H1 (cell line): ENCODE measurements at regions not wholly inside any gene's neighbourhood (a gene's known extent, or its start where the extent isn't known, plus 50 kb on each side); places are given as distances from the start of the nearest gene placed in this dataset.

Experiments
- POLR2A ChIP-seq, 2 experiments: IDR thresholded peaks; 1 replicate in 1 of 2; 2 replicates in 1 of 2; pipeline ENCODE4 v1.6.1; 2011; ENCODE audit warnings: low read depth in 2 of 2, low read length in 2 of 2, mild to moderate bottlenecking in 2 of 2; ENCODE audit errors: control extremely low read depth in 1 of 2
- SAP30 ChIP-seq: fragments of 300-600 bp; sonication (generic); IDR thresholded peaks from 2 replicates; pipeline ENCODE4 v1.7.1; 2012; ENCODE audit warnings: low read length, moderate library complexity, mild to moderate bottlenecking, inconsistent platforms; ENCODE audit not compliant: insufficient read depth, insufficient replicate concordance
- SP1 ChIP-seq: IDR thresholded peaks from 2 replicates; pipeline ENCODE4 v1.6.1; 2011; ENCODE audit warnings: low read depth, low read length
- YY1 ChIP-seq: IDR thresholded peaks from 2 replicates; pipeline ENCODE4 v1.6.1; 2011; ENCODE audit warnings: low read depth, mild to moderate bottlenecking, low read length

- TF ChIP-seq SAP30: no peak
- no peak for TF ChIP-seq POLR2A (IDR thresholded peaks at IDR 0.05; ENCODE audit: control extremely low read depth in 1 of 2, low read depth in 2 of 2, low read length in 2 of 2)
- no peak for TF ChIP-seq SP1
- TF ChIP-seq YY1: no peak
These were observed 281.9 kb upstream of the ADAMTS5 start for GRCh38 chr21:27248814-27249213.
